ENCODE measurements at regions not wholly inside any gene's neighbourhood (a gene's known extent, or its start where the extent isn't known, plus 50 kb on each side); places are given as distances from the start of the nearest gene placed in this dataset.
A peak's percentile ranks its signal among the peaks of the same experiment; 100 is the strongest.

DNA sequence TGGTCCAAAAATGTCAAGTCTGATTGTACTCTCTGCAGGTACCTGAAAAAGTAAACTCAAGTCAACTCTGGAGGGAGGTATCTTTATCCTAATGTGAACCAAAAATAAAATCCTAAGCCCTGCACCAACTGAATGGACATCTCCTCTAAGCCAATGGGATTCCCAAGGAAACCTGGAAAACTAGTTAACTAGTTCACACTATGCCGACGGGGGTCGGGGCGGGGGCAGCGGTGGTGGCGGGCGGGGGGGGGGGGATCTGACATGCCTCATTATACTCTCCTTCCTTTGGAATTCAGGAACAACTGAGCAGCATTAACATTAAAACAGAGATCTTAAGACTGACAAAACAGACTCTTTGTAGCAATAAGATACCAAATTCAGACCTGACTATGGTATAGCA is 452.6 kb upstream of the CAMK1G start:
- Histone ChIP-seq H3K9me3 (replicated peaks) (no peaks in the 10 kb centered on the region), H3K36me3 (no peaks in the 10 kb centered on the region), H3K4me3 (no peak overlapping the region), H3K4me1 (replicated peaks) (no peaks in the 10 kb centered on the region), H3K27ac (no peak overlapping the region), H3K27me3 (replicated peaks) (no peaks in the 10 kb centered on the region)
- no peak for DNase-seq (ENCODE audit: low read depth in 1 of 2, low spot score in 2 of 2)

DNA sequence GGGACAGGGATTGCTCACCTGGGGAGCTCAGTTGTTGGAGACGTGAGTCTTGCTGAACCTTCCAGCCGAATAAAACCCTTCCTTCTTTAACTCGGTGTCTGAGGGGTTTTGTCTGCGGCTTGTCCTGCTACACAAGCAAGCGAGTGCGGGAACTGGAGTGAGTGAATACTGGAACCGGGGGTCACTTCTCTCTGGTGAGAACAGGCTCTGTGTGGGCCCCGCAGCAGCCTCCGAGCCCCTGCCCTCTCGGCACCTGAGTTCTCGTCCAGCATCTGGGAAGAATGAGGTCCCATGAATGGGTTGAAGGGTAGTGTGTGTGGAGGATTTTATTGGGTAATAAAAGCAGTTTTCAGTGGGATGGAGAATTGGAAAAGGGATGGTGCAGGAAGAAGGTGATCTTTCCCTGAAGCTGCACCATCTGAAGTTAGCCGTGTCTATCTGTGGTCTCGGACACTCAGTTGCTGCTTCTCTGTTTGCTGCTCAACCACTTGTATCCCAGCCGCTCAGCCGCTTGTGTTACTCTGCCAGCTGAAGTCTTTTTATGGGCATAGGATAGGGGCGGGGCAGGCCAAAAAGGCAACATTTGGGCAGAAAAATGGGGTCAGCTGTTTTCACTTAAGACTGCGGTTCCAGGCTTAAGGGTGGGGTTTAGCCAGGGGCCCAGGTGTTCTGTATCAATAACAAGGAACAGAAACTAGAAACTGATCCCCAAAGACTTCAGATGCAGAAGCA is 450.6 kb upstream of the CAMK1G start:
- no peaks in the 10 kb centered on the region for H3K4me1 ChIP-seq (replicated peaks)
- no peaks in the 10 kb centered on the region for H3K36me3 ChIP-seq
- H3K4me3 ChIP-seq, result no peak overlapping the region
- H3K9me3 ChIP-seq (replicated peaks), result no peaks in the 10 kb centered on the region
- no peaks in the 10 kb centered on the region for H3K27me3 ChIP-seq (replicated peaks)
- no peak overlapping the region for H3K27ac ChIP-seq
- DNase-seq (ENCODE audit: low read depth in 1 of 2, low spot score in 2 of 2), result no peak

DNA sequence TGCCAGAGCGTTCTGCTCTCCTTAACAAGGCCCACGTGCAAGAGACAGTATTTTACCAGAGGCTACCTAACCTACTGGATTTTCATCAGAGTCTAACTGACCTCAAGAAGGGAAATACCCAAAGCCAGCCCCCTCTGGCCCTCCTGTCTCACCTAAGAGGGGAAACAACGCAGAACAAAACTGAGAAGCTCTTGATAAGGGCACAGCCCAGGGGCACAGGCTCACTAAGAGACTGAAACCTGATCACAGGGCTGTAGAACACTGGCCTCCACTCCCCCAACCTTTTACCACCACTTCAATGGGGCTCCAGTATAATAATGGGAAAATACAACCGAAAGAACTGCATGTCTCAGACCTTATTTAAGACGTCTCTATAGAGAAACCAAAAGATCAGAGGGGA is 449.5 kb upstream of the CAMK1G start:
- no peak for DNase-seq (ENCODE audit: low read depth in 1 of 2, low spot score in 2 of 2)
- no peak overlapping the region for H3K27ac ChIP-seq

DNA sequence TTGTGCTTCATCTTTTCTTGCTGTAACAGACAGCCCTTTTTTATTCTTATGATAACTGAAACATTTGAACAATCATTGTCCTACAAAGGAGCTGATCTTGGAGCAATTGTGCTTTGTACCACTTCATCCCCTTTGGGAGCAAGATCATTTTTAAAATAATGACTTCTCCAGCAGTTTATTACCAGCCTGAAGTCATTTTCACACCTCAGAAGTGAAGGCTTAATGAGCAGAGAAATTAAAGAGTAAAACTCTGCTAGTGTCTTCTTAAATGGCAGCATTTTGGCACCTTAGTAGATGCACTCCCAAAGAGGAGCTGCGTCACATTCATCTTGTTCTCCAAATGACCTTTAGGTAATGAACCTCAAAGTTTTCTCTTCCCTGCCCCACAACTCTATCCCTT is 439.6 kb upstream of the CAMK1G start:
- Histone ChIP-seq H3K4me3 (no peak overlapping the region), H3K27ac (no peak overlapping the region), H3K36me3 (no peaks in the 10 kb centered on the region), H3K4me1 (replicated peaks) (no peaks in the 10 kb centered on the region), H3K9me3 (replicated peaks) (no peaks in the 10 kb centered on the region), H3K27me3 (replicated peaks) (no peaks in the 10 kb centered on the region)
- no peak for DNase-seq (ENCODE audit: low read depth in 1 of 2, low spot score in 2 of 2)

More for the DNA sequence above, 449.5 kb upstream of the CAMK1G start:
- H3K36me3 ChIP-seq, result no peaks in the 10 kb centered on the region
- H3K4me1 ChIP-seq (replicated peaks), result no peaks in the 10 kb centered on the region
- no peak overlapping the region for H3K4me3 ChIP-seq
- H3K9me3 ChIP-seq (replicated peaks), result no peaks in the 10 kb centered on the region
- H3K27me3 ChIP-seq (replicated peaks), result no peaks in the 10 kb centered on the region

DNA sequence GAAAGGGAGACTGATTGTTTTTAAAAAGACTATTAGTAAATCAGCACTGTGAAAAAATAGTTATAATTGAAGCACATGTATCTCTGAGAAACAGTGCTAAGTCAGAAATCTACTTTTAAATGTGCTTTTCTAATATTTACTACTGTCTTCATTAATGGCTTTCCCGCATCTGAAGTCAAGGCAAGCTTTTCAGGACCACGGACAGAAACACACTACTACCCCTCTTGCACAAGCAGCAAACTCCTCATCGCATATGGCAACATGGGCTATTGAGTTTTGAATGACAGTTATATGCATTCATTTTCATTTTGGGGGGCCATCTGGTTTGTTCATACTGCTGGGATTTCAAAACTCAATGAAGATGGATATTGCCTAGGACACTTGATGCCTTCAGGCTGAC is 433.4 kb upstream of the CAMK1G start:
- Histone ChIP-seq H3K9me3 (replicated peaks) (no peaks in the 10 kb centered on the region), H3K4me1 (replicated peaks) (no peaks in the 10 kb centered on the region), H3K4me3 (no peak overlapping the region), H3K27ac (no peak overlapping the region), H3K36me3 (no peaks in the 10 kb centered on the region), H3K27me3 (replicated peaks) (no peaks in the 10 kb centered on the region)
- DNase-seq (ENCODE audit: low read depth in 1 of 2, low spot score in 2 of 2), result peak in 1 of 2 experiments; percentile 6

DNA sequence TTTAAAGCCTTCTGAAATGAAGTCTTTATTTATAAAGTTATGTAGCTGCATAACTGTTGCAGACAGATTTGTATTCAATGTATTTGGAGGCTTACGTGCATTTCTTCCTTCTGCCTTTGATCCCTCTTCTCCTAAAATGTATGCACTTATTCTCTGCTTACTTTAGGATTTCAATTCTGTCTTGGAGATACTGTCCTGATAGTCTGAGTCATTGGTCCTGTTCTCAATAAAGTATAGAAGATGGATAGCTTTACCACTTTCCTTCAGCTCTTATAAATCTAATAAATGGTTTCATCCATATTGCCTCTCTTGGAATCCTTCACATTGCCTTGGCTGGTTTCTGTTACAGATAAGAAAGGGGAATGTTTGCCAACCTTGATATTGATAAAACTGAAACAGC is 430.1 kb upstream of the CAMK1G start:
- Histone ChIP-seq H3K9me3 (replicated peaks) (no peaks in the 10 kb centered on the region), H3K4me3 (no peak overlapping the region), H3K36me3 (no peaks in the 10 kb centered on the region), H3K27ac (no peak overlapping the region), H3K4me1 (replicated peaks) (no peaks in the 10 kb centered on the region), H3K27me3 (replicated peaks) (no peaks in the 10 kb centered on the region)
- DNase-seq (ENCODE audit: low read depth in 1 of 2, low spot score in 2 of 2), result no peak

DNA sequence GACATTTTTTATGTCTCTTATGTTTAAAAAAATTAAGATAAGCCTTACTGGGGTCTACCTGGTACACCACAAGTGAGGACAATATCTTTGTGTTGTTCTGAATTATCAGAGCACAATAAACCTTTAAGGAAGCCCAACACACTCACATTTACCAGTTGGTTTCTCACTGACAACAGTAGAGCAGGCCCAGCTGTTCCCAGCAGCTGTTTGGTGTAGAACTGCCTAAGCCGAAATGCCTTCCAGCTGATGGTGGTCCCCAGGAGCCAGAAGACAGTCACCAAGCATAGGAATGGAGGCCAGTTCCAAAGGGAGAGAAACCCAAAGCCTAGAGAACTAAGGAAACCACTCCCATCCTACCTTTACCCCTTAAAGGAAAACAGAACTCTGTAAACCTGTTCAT is 428.6 kb upstream of the CAMK1G start:
- Histone ChIP-seq H3K9me3 (replicated peaks) (no peaks in the 10 kb centered on the region), H3K27ac (no peak overlapping the region), H3K27me3 (replicated peaks) (no peaks in the 10 kb centered on the region), H3K4me1 (replicated peaks) (no peaks in the 10 kb centered on the region), H3K4me3 (no peak overlapping the region), H3K36me3 (no peaks in the 10 kb centered on the region)
- DNase-seq (ENCODE audit: low read depth in 1 of 2, low spot score in 2 of 2), result no peak

DNA sequence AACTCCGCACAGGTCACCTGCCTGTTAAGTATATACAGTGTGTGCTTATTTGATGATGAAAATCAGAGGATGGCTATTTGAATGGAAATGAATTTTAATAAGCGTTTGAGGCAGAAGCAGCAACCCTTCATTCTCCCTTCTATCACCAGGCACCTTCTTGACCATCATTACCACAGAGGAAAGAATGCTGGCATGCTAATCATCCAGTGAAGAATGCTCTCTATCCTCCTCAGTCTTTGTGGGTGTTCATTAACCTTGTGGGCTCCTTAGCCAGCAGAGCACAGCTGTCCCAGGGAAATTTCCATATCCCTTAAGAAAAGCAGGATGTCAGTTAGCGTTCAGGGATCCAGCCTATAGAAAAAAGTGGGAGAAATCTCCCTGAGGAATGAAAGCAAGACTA is 428.0 kb upstream of the CAMK1G start:
- DNase-seq (ENCODE audit: low read depth in 1 of 2, low spot score in 2 of 2), result no peak
- no peak overlapping the region for H3K4me3 ChIP-seq
- no peaks in the 10 kb centered on the region for H3K4me1 ChIP-seq (replicated peaks)
- no peak overlapping the region for H3K27ac ChIP-seq
- H3K36me3 ChIP-seq, result no peaks in the 10 kb centered on the region
- no peaks in the 10 kb centered on the region for H3K9me3 ChIP-seq (replicated peaks)
- H3K27me3 ChIP-seq (replicated peaks), result no peaks in the 10 kb centered on the region

DNA sequence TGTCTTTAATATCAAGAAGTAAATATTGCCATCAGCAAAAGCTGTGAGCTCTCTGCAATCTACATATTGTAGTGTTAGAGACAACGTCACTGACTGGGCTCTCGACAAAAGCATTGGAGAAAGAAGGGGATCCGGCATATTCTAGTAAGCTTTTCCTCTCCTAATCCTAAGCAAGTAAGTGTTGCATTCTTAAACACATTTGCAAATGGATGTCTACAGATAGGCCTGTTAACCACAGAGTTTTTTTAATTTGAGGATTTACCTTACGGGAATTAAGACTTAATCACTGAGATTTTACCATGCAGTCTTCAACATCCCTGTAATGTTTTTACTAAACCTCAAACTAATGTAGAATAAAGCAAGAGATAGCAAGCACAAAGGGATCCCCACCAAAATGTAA is 426.5 kb upstream of the CAMK1G start:
- Histone ChIP-seq H3K27ac (no peak overlapping the region), H3K4me3 (no peak overlapping the region), H3K36me3 (no peaks in the 10 kb centered on the region), H3K27me3 (replicated peaks) (no peaks in the 10 kb centered on the region), H3K9me3 (replicated peaks) (no peaks in the 10 kb centered on the region), H3K4me1 (replicated peaks) (no peaks in the 10 kb centered on the region)
- no peak for DNase-seq (ENCODE audit: low read depth in 1 of 2, low spot score in 2 of 2)

DNA sequence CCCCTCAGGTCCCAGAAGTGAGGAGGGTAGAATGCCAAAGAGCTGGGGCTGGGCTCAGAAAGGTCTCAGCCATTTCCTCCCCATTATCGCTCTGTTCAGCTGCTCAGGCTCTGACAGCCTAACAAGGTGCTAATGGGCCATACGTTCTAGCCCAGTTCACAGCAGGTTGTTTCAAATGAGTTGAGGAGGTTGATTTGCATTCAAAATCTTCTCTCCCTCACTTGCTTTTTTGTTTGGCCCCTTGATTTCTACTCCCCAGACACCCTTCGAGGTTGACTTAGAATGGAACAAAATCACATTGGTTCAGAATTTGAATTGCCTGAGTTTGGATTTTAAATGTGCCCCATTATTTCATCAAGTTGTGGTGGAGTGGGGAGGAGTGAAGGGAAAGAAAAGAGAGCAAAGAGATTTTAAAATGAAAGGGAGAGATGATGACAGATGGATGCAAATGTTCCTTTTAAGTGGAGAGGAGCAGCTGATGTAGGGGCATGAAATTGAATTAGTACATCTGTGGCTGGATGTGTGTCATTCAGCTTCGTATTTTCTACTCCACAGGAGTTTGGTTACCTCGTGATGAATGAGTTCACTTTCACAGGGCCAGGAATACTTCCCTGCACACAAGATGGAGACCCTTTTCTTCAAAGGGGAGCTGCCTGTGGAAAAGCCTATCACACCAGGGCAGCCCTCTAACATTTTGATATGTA is 425.8 kb upstream of the CAMK1G start:
- Histone ChIP-seq H3K27ac (no peak overlapping the region), H3K9me3 (replicated peaks) (no peaks in the 10 kb centered on the region), H3K4me3 (no peak overlapping the region), H3K27me3 (replicated peaks) (no peaks in the 10 kb centered on the region), H3K36me3 (no peaks in the 10 kb centered on the region), H3K4me1 (replicated peaks) (no peaks in the 10 kb centered on the region)
- no peak for DNase-seq (ENCODE audit: low read depth in 1 of 2, low spot score in 2 of 2)

DNA sequence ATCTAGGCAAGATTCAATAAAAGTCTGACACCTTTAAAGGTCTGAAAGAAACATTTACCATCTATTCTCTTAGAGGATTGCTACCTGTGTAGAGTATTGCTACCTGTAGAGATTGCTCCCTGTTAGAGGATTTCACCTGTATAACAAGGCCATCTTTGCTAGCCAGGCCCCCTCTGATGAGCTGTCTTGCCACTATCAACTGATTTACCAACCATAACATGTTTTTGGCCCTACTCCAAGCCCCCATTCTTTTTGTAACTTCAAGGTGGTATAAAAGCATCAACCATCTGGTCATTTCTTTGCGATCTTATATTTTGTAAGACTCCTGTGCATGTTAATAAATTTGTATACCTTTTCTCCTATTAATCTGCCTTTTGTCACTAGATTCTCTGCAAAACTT is 424.7 kb upstream of the CAMK1G start:
- H3K27me3 ChIP-seq (replicated peaks), result no peaks in the 10 kb centered on the region
- H3K36me3 ChIP-seq, result no peaks in the 10 kb centered on the region
- no peaks in the 10 kb centered on the region for H3K9me3 ChIP-seq (replicated peaks)
- H3K27ac ChIP-seq, result no peak overlapping the region
- no peak for DNase-seq (ENCODE audit: low read depth in 1 of 2, low spot score in 2 of 2)
- H3K4me1 ChIP-seq (replicated peaks), result no peaks in the 10 kb centered on the region
- H3K4me3 ChIP-seq, result no peak overlapping the region

DNA sequence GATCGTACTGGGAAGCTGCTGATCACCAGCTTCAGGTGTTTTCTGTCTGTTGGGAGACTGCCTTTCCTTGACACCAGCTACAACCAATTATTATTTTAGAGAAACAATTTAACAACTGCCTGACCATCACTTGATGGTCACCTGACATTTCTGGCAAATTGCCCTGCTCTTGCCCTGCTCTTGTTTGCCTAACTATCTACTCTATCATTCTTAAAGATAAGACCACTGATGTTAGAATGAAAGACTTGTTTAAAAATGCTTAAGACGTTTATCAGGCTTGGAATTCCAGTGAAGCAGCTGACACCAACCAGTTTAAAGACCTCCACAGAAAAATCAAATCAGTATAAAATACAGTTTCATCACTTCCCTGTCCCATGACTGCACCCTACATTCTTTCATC is 423.3 kb upstream of the CAMK1G start:
- no peaks in the 10 kb centered on the region for H3K4me1 ChIP-seq (replicated peaks)
- H3K36me3 ChIP-seq, result no peaks in the 10 kb centered on the region
- H3K27ac ChIP-seq, result no peak overlapping the region
- H3K27me3 ChIP-seq (replicated peaks), result no peaks in the 10 kb centered on the region
- no peak overlapping the region for H3K4me3 ChIP-seq
- no peak for DNase-seq (ENCODE audit: low read depth in 1 of 2, low spot score in 2 of 2)
- no peaks in the 10 kb centered on the region for H3K9me3 ChIP-seq (replicated peaks)

DNA sequence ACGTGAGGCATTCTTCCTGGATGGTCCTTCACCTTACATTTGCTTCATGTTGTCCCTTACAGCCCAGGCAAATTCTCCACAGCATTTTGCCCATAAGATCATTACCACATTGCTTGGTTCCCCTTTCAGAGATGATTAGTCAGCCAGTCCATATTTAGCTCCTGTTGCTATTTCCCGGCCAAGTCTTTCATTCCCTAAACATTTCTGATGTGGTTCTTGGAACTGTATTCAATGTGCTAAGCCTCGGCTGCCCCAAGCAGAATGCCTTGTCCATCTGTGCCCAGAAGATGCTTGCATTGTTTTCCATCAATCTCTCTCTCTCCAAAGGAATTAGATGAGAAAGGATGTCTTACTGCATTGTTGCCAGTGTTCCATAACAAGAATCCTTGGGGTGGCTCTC is 420.9 kb upstream of the CAMK1G start:
- no peaks in the 10 kb centered on the region for H3K36me3 ChIP-seq
- H3K4me3 ChIP-seq, result no peak overlapping the region
- no peaks in the 10 kb centered on the region for H3K4me1 ChIP-seq (replicated peaks)
- no peak for DNase-seq (ENCODE audit: low read depth in 1 of 2, low spot score in 2 of 2)
- H3K9me3 ChIP-seq (replicated peaks), result no peaks in the 10 kb centered on the region
- H3K27me3 ChIP-seq (replicated peaks), result no peaks in the 10 kb centered on the region
- H3K27ac ChIP-seq, result no peak overlapping the region

DNA sequence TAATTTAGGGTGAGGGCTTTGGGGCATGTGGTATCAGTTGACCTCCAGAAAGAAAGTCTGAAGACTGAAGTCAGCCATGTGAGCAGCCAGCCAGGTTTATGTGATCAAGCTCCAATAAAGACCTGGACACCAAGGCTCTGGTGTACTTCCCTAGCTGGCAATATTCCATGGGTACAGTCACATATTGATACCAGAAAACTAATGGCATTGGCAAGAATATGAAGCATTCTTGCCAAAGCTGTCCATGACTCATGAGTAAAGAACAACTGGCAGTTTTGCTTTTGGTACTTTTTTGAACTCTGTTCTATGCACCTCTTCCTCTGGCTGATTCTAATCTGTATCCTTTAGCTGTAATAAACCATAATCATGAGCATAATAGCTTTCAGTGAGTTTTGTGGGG is 415.3 kb upstream of the CAMK1G start:
- Histone ChIP-seq H3K4me3 (no peak overlapping the region), H3K9me3 (replicated peaks) (no peaks in the 10 kb centered on the region), H3K36me3 (no peaks in the 10 kb centered on the region), H3K4me1 (replicated peaks) (no peaks in the 10 kb centered on the region), H3K27me3 (replicated peaks) (no peaks in the 10 kb centered on the region), H3K27ac (no peak overlapping the region)
- no peak for DNase-seq (ENCODE audit: low read depth in 1 of 2, low spot score in 2 of 2)

DNA sequence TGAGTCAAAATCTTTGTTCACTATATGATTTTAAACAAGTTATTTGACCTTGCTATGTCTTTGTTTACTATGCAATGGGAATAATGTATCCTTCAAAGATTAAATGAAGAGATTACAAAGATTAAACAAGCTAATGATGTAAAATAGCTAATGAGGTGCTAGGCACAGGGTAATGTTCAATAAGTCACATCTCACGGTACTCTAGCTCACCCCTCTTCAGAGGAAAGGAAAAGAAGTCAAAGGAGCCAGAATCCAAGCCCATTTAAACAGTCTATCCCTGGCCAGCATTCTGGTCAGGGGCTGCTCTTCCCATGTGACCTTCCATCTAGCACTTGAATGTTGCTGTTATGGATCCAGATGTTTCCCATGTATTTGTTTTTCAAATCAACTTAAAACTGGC is 412.4 kb upstream of the CAMK1G start:
- Histone ChIP-seq H3K36me3 (no peaks in the 10 kb centered on the region), H3K27ac (no peak overlapping the region), H3K4me3 (no peak overlapping the region), H3K9me3 (replicated peaks) (no peaks in the 10 kb centered on the region; the same call in 1 of the 2 replicates), H3K27me3 (replicated peaks) (no peaks in the 10 kb centered on the region), H3K4me1 (replicated peaks) (no peaks in the 10 kb centered on the region)
- DNase-seq (ENCODE audit: low read depth in 1 of 2, low spot score in 2 of 2), result no peak

Data from SJSA1 (cell line).